Amygdala (tissue), 56 donors: ENCODE measurements at regions not wholly inside any gene's neighbourhood (a gene's known extent, or its start where the extent isn't known, plus 50 kb on each side); places are given as distances from the start of the nearest gene placed in this dataset.
"Not testable (repeated sequence)": the region's sequence is repeated elsewhere in the genome, so short reads cannot be mapped to it uniquely, and the experiment has no call there.

ENCODE experiments used
- DNase-seq, 56 donors: peaks; one replicate each; lab custom pipeline; 2025; lab: John Stamatoyannopoulos, UW

DNA sequence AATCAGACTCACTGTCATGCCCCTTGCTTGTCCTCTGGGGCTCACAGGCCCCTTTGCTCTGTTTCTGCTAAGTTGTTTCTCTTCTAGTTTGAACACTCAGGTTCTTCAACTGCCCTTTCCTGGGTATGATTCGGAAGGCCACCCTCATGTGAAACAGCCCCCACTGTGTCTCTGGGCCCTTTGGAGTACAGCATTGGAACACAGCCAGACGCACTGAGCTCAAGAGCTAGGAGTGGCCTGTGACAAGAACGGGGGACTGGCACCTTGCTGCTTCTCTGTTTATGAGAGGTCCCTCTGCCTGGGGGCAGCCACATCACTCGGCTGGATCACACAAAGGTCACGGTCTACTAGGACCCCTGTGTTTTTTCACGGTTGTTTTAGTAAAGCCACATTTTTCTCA lies 114.4 kb upstream of the ZC3H12A start:
- no peak for DNase-seq

DNA sequence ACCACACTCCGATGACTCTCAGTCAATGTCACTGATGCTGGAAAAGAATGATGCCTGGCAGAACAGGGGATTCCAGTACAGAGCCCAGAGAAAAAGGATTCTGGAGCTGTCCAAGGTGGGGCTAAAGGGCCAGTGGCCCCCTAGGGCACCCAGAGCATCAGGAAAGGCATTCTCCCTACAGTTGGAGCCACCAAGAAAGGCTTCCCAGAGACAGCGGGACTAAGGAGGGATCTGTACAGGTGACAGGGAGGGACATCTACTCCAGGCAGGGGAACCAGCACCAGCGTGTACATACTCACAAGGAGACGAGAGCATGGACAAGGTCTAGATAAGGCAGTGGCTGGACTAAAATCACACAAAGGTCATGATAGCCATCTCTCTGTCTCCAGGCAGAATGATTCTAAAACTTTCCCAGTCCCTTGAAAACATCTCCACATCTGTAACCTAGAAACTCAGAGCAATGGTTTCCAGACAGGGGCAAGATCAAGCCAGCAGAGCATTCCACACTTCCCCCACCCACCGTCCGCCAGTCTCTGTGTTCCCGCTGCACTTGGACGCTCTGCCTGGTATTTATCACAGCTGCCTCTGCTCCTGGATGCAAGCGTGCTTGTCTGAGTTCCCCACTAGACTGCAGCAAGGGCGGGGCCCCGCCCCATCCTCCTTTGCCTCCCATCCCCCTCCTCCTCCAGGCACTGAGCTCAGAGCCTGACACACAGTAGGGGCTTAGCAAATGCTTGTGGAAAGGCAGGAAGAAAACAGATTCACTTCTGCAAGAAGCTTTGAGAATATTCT lies 111.6 kb upstream of the ZC3H12A start:
- peak in 1 of 56 donors; percentile 4 for DNase-seq

DNA sequence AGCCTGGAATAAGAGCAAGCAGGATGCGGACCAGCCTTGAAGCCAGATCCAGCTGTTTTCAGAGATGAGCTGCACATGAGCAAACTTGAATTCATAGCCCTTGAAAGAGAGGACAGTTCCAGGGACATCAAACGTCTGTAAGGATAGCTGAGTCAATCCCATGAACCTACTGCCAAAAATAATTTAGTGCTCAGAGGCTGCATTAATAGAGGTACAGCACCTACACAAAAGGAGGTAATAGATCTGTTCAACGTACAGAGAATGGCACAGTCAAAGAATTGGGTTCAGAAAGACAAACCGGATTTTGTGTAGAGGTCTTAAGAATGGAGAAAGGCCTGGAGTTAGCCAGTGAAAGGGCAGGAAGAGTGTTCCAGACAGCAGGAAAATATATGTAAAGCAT lies 110.8 kb upstream of the ZC3H12A start:
- no peak for DNase-seq

DNA sequence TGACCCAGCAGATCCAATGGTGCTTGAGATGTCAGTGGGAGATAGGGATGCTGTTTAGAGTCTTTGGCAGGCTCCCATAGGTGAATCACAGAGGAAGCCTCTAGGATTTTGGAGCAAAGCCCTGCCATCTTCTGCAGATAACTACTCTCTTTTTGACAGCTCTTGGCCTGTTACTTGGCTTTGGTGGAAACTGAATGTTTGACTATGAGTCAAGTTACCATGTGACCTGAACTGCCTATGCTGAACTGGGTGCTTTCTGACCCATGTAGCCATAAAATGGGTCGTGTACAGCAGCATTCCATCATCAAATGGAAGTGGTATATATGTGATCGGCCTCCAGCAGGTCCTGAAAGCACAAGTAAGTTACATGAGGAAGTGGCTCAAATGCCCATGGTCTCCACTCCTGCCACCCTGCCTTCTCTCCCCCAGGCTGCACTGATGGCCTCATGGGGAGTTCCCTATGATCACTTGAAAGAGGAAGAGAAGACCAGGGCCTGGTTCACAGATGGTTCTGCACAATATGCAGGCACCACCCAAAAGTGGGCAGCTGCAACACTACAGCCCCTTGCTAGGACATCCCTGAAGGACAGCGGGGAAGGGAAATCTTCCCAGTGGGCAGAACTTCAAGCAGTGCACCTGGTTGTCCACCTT lies 105.6 kb upstream of the ZC3H12A start:
- peak in 2 of 56 donors; percentile 14 to 22 for DNase-seq

DNA sequence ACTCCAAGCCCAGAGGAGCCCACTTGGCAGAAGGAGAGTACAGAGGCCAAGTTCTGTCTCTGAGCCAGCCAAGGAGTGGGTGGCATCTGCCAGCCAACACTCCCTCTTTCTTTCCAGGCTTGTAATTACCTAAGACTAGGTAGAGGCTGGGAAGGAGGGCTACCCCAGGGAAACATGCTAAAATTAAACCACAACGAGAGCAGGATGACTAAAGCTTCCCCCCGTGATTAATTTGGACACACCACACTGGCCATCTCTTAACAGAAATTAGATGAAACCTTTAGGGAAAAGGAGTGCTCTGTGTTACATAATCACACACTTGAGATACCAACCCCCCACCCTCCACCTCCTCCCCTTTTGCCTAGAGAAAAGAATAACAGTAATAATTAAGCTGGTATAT lies 102.1 kb upstream of the ZC3H12A start:
- no peak for DNase-seq

DNA sequence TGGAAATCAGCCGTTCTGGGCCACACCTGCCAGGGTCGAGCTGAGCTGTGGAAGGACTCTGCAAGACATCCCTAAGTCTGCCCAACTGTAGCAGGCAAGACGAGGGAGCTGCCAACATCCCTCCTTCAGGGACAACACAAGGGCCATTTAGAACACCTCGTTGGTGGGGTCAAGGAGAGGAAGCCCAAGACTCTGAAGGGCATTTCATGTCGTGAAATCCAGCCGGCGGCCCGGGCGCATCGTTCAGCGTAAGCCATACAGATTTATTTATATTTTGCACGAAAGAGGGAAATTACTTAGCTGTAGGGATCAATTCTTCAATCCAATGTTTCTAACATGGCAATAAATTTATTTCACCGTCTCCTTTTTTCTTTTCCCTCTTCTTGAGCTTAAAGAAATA lies 101.7 kb upstream of the ZC3H12A start:
- DNase-seq, result no peak

DNA sequence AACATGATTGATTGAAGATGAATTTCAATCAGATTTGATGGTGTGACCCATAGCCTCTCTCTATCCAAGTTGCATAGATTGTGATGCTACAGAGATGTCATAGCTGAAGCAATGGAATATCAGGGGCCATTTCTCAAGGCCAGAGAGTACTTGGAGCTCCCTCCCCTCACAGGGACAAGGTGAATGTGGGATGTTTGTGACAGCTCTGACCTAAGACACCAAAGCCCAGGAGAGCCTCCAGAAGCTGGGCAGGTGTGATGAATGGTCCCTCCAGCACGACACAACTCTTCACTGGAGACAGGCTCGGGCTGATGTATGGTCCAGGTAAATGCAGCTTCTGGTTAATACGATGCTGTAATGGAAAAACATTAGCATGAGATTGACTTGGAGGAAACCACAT lies 101.0 kb upstream of the ZC3H12A start:
- DNase-seq, result no peak

DNA sequence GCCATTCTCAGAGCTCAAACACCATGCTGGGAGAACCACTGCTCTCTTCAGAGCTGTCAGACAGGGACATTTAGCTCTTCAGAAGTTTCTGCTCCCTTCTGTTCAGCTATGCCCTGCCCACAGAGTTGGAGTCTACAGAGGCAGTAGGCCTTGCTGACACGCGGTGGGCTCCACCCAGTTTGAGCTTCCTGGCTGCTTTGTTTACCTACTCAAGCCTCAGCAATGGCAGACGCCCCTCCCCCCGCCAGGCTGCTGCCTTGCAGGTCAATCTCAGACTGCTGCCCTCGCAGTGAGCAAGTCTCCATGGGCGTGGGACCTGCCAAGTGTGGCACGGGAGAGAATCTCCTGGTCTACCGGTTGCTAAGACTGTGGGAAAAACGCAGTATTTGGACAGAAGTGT lies 93.8 kb upstream of the ZC3H12A start:
- not testable (repeated sequence) for DNase-seq

DNA sequence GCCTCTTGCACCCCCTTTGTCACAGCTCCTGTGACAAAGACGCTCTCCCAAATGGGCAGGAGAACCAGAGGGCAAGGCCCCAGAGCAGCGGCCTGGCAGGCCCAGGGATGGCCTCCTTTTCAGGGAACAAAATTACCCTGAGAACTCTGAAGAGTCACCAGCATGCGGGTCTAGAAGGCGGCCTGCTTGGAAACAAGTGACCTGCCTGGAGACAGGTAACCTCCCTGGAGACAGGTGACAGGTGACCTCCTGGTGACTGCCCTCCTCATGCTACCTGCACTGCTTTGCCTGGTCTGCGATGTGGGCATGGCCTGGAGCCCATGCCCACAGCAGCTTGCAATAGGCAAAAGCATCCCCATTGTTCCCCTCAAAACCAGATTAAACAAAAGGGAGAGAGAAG lies 86.5 kb upstream of the ZC3H12A start:
- no peak for DNase-seq

DNA sequence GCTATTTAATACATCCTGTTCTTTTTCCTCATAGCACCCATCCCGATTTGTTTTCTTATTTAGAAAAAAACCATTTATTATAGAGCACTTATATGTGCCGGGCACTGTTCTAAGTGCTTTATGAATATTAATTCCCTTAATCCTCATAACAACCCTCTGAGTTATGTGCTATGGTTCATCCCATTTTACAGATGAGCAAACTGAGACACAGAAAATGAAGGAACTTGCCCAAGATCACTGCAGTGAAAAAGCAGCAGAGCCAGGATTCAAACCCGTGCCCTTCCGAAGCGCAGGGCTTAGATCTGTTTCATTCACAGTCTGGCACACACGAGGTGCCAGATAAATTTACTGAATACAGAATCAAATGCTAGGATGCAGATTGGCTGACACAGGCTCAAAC lies 85.1 kb upstream of the ZC3H12A start:
- DNase-seq, result no peak

DNA sequence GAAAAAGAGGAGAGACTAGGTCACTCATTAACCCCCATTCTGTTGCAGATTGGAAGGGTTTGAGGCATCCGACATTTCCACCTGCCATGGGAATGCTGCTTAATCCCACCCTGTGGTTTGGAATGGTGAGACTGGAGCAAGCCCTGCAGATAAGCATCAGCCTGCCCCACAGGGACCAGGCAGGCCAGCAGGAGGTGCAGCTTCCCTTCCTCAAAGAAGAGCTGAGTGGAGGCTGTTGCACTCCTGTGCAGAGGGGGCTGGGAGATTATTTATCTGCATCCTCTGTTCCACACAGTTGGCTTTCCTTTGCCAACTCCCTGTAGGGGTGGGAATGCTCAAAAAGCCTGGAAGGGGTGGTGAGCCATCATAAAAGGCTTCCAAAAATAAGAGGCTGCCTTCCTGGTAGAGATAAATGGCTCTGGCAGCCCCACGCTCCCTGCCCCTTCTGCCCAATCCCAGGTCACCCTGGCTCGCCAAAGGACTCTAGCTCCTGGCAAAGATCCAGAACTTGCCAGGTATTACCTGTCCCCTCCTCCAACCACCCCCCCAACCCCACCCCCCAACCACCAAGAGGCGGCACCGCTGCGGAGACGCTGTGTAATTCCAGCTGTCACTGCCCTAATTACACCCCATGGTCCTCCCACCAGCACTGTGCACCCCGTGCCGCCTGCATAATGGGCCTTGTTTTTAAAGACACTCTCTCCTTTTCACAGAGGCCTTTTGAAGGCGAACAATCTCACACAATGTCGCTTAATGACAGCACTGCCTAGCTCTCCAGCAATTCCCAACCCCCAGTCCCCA lies 83.0 kb upstream of the ZC3H12A start:
- peak in 2 of 56 donors; percentile 3 to 11 for DNase-seq

DNA sequence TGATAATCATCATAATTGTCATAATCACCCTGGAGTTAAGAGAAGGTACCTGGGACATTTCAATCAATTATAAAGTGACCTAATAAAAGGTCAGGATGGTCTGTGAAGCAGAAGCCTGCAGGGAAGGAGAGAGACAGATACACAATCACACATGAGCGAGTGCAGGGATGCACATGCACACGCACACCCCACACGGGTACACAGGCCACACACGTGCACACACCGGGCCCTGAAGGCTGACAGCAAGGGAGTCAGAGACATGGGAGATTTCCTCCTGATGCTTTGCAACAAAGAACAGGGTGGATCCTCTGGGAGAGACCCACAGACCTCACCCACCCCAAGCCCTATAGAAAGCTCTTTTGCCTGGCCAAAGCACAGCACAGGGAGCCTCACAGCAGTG lies 82.3 kb upstream of the ZC3H12A start:
- DNase-seq, result no peak

DNA sequence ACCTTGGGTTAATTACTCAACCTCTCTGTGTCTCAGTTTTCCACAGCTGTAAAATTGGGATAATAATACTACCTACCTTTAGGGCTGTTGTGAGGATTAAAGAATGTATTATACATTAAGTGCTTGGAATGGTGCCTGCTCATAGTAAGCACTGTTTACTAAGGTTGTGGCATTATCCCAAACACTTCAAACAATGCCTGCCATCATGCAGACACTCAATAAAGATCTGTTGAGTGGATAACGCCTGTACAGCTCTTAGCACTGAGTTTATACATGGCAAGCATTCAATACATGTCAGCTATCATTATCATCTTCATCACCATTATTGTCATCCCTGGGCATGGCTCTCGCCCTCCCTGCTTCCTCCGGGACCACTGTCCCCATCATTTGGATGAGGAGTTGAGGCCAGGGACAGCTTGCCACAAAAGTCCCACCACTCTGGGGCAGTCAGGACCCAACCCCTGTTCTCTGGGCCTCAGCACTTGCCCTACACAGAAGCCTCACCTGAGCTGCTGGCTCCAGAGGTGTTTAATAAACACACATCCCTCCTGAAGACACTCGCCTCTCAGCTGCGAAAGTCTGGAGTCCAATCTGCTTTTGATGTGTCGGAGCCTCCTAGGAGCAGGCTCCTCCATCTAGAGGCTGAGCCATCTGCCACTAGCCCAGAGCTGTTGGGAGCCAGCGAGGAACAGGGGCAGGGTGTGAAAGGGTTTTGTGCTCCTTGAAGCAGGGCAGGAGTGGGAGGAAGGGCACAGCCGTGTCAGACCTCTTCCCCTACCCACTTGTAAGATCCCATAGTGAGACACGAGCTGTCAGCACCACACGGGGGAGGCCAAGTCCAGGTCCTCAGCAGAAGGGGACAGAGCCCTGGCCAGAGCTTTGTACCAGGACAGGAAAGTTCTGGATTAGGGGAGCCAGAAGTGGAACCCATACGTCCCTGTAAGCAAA lies 80.9 kb upstream of the ZC3H12A start:
- no peak for DNase-seq

DNA sequence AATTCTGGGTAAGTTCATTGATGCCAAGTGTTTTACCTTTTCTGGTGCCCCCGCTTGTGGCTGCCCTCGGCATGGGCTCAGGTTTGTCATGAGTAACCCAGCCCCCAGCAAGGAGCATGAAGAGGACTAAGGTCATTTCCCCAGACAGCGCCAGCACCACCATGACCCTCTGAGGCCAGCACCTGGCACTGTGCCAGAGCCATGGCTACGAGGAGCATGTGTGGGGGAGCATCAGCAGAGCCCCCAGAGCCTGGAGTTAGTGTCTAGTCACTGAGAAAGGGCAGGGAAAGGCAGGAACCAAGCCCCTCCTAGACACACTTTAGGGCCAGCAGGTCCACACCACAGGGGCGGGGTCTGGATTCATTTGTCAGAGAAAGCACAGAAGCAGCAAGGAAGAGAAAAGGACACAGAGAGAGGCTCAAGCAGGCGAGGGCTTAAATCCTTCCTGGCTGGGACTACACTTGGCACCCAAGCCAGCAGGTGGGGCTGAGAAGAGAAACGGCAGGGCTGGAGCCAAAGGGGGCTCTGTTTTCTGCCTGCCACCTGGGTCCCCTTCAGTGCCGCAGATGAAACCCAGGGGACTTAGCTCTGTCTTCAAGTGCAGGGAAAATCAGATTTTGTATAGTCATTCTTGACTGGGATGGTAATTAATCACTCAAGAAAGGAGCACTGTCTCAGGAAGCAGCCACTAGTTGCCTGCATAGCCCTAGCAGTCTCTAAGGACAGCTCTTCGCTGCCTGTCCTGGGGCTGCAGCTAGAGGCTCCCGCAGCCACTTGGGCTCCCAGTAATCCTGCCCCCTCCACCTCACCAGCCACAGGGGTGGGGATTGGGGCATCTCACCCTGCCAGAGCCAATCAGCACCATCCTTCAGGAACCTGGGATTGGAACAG lies 79.6 kb upstream of the ZC3H12A start:
- peak in 1 of 56 donors; percentile 10 for DNase-seq

DNA sequence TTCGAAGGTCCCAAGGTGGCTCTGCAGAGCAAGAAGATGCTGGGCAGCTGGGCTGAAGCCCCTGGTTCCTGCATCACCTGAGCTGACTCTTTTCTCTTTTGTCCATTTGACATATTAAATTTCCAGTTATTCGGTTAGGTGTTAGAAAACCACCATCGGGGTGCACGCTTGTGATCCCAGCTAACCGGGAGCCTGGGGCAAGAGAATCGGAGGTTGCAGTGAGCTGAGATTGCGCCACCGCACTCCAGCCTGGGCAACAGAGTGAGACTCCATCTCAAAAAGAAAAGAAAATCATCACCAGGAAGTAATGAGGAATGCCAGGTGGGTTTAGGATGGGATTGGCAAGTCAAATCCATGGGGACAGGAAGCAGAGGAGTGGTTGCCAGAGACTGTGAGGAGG lies 76.3 kb upstream of the ZC3H12A start:
- DNase-seq, result no peak

DNA sequence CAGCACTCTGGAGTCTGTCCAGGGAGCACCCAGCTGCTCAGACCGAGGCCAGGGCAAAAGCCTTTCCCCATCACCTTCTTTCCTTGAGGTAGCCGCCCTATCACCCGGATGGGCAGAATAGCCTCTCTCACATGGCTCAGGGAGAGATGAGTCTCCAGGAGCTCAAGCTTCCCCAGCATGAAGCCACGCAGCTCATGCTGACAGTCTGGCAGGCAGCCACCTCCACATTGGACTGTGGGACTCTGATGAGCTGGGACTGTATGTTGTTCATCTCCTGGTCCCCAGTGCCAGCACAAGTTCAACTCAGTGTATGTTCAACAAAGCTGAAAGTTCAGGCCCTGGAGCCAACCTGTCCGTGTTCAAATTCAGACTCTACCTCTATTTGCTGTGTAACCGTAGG lies 75.2 kb upstream of the ZC3H12A start:
- peak in 11 of 56 donors; percentile 5 to 35 (median 21) for DNase-seq

DNA sequence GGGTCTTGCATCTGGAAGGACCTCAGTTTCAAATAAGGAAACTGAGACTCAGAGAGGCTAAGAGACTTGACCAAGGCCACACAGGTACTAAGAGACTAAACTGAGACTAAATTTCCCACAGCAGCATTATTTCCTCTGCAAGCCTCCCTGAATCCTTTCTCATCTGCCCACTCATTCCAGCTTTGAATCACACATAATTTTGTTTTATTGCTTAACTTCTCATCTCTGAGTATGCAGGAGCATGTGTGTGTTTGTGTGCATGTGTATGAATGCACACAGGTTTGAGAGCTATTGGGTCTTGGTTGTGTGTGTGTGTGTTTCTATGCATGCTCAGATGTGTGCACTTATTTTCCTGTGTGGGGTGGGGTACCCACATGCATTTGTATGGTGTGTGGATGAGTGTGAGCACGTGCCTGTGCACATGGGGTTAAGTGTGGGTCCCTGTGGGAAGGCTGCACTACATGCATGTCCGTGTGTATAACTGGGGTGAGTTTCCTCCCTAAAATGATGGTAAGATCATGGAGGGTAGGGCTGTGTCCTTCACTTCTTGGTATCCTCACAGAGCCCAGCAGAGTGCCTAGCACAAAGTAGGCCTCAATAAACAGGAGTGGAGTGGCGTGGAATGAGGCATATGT lies 74.4 kb upstream of the ZC3H12A start:
- DNase-seq, result no peak

DNA sequence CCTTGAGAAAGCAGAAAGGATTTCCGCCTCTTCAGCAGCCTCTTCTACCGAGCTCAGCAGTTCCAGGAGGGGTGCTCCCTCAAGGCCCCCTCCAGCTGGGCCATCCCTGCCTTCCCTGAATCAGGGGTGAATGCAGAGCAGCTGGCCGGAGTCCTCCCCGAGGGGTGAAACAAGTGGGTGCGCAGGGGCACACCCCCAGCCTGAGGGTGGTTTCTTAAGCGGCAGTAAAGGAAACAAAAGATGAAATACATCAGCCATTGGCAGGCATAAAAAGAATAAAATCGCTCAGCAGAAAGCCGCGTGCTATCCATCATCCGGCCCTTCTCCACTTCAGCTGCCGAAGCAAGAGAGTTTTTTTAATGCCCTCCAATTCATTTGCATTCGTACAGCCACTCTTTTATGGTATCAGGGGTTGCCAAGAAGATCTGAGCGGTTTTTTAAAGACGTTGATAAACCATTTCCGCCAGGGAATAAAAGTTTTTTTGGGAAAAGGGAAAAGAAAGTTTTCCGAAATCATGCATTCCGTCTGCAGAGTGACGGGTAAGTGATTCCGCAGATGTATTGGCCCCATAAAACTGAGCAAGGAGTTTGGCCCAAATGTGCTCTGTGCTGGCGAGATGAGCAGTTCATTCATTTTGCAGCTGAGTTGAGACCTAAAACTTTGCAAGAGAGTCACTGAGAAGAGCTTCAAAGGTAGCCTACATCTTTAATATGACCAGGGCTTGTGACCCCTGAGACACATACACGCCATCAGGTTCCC lies 73.7 kb upstream of the ZC3H12A start:
- DNase-seq, result peak in 1 of 56 donors; percentile 17
